ENCODE measurements at regions not wholly inside any gene's neighbourhood (a gene's known extent, or its start where the extent isn't known, plus 50 kb on each side); places are given as distances from the start of the nearest gene placed in this dataset.

DNA sequence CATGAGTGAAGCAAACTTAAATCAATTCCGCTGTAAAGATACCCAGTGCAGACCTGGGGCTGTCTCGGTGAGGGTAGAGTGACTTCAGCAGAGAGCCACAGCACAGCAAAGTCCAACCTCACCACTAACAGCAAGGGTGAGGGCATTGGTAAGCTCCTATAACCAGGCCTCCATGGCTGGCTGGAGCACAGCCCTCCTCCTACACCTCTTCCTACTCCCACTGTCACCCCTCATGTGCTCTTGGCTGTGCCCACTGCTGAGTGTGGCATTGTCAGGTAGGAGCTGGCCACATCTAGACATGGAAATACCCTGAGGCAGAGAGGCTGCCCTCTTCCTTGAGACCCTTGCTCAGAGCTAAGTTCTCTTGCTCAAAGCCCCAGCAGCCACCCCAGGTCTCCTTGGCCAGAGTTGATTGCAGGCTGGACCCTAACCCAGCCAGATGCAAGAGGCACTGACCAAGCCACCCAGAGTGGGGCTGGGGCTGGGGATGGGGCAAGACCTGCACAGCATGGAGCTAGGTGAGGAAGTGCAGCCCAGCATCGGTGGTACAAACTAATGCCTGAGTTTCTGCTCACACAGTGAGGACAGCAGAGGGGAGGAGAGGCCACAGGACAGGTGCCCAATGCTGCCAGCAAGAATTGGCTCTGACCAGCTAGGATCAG is 77.6 kb upstream of the RAB6C start:
- TF ChIP-seq, protein P1, sequence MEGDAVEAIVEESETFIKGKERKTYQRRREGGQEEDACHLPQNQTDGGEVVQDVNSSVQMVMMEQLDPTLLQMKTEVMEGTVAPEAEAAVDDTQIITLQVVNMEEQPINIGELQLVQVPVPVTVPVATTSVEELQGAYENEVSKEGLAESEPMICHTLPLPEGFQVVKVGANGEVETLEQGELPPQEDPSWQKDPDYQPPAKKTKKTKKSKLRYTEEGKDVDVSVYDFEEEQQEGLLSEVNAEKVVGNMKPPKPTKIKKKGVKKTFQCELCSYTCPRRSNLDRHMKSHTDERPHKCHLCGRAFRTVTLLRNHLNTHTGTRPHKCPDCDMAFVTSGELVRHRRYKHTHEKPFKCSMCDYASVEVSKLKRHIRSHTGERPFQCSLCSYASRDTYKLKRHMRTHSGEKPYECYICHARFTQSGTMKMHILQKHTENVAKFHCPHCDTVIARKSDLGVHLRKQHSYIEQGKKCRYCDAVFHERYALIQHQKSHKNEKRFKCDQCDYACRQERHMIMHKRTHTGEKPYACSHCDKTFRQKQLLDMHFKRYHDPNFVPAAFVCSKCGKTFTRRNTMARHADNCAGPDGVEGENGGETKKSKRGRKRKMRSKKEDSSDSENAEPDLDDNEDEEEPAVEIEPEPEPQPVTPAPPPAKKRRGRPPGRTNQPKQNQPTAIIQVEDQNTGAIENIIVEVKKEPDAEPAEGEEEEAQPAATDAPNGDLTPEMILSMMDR (IDR thresholded peaks at IDR 0.05; ENCODE audit: extremely low read depth, low read depth, low read length) = no peak

DNA sequence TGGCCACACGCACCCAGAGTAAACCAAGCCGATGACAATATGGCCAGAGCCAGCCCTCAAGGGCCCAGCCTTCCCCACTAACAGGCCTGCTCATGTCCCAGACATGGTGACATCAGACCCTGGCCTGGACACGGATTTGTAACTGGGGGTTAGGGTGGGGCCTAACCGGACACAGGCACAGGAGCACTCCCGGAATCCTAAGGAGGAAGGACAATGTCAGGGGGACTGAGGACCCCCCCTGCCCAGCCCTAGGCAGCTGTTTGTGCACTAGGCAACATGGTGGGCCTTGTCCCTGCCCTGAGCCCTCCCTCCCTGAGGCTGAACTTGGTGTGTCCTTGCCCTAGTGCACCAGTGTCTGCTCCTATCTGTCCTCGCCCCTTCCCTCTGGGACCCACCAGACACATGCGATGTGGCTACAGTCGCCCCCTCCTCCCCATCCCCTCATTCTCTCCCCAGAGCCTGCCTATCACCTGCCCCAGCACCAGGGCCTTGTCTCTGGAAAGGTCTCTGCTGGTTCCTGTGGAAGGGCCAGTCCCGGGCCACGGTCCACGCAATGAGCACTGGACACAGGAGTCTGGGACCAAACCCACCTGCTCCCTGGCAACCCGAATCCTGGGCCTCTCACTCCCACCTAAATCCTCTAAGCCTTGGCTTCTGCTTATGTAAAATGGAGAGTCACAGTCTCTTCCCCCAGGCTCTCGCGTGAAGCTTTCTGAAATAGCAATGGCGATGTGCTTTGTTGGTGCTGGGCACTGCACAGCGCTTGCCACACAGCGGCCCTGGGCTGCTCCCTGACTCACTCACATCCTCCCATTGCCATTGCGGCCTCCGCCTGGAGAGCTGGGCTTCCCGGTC is 76.5 kb upstream of the RAB6C start:
- Histone ChIP-seq H2AFZ (ENCODE audit: low read length) (no peak overlapping the region), H3K27ac (ENCODE audit: low read depth, low read length) (no peak overlapping the region), H3K4me2 (ENCODE audit: insufficient read depth, low read length) (no peak overlapping the region), H3K4me1 (ENCODE audit: insufficient read depth, low read length) (no peaks in the 10 kb centered on the region), H3K4me3 (ENCODE audit: insufficient read depth, low read length) (no peak overlapping the region), H3K27me3 (ENCODE audit: insufficient read depth, low read length) (no peaks in the 10 kb centered on the region), H3K79me2 (ENCODE audit: insufficient read depth, low read length) (no peaks in the 10 kb centered on the region), H4K20me1 (ENCODE audit: insufficient read depth, low read length) (no peaks in the 10 kb centered on the region), H3K36me3 (ENCODE audit: insufficient read depth, low read length) (no peaks in the 10 kb centered on the region), H3K9me3 (ENCODE audit: low read depth, low read length) (no peaks in the 10 kb centered on the region)
- no peak for DNase-seq (ENCODE audit: insufficient read length, low spot score, missing footprints)
- TF ChIP-seq, protein P1 (IDR thresholded peaks at IDR 0.05; ENCODE audit: extremely low read depth, low read depth, low read length) = no peak

More for the DNA sequence above, 77.6 kb upstream of the RAB6C start:
- Histone ChIP-seq H3K4me3 (ENCODE audit: insufficient read depth, low read length) (no peak overlapping the region), H3K36me3 (ENCODE audit: insufficient read depth, low read length) (no peaks in the 10 kb centered on the region), H2AFZ (ENCODE audit: low read length) (no peak overlapping the region), H3K27ac (ENCODE audit: low read depth, low read length) (no peak overlapping the region), H3K4me2 (ENCODE audit: insufficient read depth, low read length) (no peak overlapping the region), H3K4me1 (ENCODE audit: insufficient read depth, low read length) (no peaks in the 10 kb centered on the region), H3K79me2 (ENCODE audit: insufficient read depth, low read length) (no peaks in the 10 kb centered on the region), H3K27me3 (ENCODE audit: insufficient read depth, low read length) (no peaks in the 10 kb centered on the region), H3K9me3 (ENCODE audit: low read depth, low read length) (no peaks in the 10 kb centered on the region), H4K20me1 (ENCODE audit: insufficient read depth, low read length) (no peaks in the 10 kb centered on the region)
- no peak for DNase-seq (ENCODE audit: insufficient read length, low spot score, missing footprints)

DNA sequence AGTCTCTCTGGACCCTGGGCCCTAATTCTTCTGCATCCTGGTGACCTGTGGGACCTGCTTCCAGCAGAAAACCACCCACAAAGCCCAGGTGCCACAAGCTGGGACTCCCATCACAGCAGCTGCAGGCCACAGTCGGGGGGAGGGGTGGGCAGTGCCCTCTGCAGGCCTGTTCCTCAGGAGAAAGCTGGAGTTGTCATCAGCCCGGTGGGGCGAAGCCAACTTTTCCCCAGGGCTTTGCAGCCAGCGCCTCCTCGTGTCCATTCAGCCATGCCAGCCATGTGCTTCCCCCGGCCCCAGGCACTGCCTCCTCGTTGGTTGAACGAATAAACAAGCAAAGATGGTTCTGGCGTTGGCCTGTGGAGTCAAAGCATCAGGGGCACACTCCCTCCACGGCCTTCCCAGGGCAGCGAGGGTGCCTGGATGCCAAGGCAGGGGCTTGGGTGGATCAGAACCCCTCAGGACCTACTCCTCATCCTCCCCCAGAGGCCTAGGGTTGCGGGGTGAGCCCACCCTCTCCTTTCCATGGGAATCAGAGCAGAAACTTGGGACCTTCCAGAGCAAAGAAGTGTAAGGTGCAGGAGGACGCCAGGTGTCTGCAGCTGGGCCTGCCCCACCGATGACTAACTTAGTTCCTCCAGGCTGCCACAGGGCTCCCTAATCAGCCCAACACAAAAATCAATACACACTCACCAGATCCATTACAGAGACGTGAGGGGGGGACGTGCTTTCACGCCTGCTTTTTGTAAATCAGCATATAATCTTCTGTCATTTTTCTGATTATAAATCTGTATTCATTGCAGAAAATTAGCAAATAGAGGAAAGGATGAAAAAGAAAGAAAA is 75.7 kb upstream of the RAB6C start:
- H3K27ac ChIP-seq (ENCODE audit: low read depth, low read length) = no peak overlapping the region
- no peaks in the 10 kb centered on the region for H3K79me2 ChIP-seq (ENCODE audit: insufficient read depth, low read length)
- no peaks in the 10 kb centered on the region for H3K36me3 ChIP-seq (ENCODE audit: insufficient read depth, low read length)
- TF ChIP-seq, protein P1 (IDR thresholded peaks at IDR 0.05; ENCODE audit: extremely low read depth, low read depth, low read length) = no peak
- no peak overlapping the region for H3K4me3 ChIP-seq (ENCODE audit: insufficient read depth, low read length)
- H3K4me1 ChIP-seq (ENCODE audit: insufficient read depth, low read length) = no peaks in the 10 kb centered on the region
- no peaks in the 10 kb centered on the region for H4K20me1 ChIP-seq (ENCODE audit: insufficient read depth, low read length)
- H3K9me3 ChIP-seq (ENCODE audit: low read depth, low read length) = no peaks in the 10 kb centered on the region
- no peak for DNase-seq (ENCODE audit: insufficient read length, low spot score, missing footprints)
- H3K27me3 ChIP-seq (ENCODE audit: insufficient read depth, low read length) = no peaks in the 10 kb centered on the region
- H3K4me2 ChIP-seq (ENCODE audit: insufficient read depth, low read length) = no peak overlapping the region
- no peak overlapping the region for H2AFZ ChIP-seq (ENCODE audit: low read length)
